ENCODE measurements at regions not wholly inside any gene's neighbourhood (a gene's known extent, or its start where the extent isn't known, plus 50 kb on each side); places are given as distances from the start of the nearest gene placed in this dataset.

DNA sequence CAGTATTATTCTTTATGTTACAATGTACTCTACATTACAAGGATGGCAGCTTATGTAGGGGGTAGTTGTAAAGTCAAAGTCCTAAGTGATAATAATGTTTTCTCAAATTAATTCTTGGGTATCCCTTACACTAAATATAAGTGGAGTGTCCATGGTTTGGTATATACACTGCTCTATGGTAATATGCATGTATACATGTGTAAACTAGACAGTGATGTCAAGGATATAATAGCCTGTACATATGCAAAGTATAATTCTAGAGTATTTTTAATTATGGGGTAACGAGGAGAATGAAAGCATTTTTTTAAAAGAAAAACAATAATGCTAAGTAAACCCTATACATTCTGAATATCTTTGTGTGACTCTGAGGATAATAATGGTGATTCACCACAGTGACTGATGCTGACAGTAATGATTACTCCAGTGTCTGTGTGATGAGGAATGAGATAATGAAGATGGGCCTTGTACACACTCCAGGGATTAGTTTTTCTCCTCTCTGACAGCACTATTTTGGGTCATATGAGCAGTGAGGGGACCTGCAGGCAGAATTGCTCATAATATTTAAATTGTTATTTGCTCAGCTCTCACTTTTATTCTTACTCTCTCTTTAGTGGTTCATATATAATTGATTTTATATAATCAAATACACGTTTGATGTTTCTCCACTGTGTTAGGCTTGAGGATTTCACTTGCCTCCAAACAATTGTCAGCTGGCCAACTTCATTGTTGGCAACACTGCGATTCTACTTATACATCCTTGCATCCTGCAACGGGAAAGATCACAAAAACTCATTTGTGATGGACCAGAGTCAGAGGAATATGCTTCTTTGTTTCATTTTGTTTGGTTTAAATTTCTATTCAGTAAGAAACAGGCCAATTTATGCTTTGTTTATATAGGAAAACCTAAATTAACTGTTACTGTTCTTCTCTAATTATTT, 88.2 kb downstream of the NREP start:
- TF ChIP-seq, protein P1, sequence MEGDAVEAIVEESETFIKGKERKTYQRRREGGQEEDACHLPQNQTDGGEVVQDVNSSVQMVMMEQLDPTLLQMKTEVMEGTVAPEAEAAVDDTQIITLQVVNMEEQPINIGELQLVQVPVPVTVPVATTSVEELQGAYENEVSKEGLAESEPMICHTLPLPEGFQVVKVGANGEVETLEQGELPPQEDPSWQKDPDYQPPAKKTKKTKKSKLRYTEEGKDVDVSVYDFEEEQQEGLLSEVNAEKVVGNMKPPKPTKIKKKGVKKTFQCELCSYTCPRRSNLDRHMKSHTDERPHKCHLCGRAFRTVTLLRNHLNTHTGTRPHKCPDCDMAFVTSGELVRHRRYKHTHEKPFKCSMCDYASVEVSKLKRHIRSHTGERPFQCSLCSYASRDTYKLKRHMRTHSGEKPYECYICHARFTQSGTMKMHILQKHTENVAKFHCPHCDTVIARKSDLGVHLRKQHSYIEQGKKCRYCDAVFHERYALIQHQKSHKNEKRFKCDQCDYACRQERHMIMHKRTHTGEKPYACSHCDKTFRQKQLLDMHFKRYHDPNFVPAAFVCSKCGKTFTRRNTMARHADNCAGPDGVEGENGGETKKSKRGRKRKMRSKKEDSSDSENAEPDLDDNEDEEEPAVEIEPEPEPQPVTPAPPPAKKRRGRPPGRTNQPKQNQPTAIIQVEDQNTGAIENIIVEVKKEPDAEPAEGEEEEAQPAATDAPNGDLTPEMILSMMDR (conservative IDR thresholded peaks at IDR 0.05; ENCODE audit: low read depth, low read length) = no peak
- no peak overlapping the region for H3K4me3 ChIP-seq (ENCODE audit: low read depth, low read length)
- DNase-seq (ENCODE audit: low read depth) = peak; percentile 9

DNA sequence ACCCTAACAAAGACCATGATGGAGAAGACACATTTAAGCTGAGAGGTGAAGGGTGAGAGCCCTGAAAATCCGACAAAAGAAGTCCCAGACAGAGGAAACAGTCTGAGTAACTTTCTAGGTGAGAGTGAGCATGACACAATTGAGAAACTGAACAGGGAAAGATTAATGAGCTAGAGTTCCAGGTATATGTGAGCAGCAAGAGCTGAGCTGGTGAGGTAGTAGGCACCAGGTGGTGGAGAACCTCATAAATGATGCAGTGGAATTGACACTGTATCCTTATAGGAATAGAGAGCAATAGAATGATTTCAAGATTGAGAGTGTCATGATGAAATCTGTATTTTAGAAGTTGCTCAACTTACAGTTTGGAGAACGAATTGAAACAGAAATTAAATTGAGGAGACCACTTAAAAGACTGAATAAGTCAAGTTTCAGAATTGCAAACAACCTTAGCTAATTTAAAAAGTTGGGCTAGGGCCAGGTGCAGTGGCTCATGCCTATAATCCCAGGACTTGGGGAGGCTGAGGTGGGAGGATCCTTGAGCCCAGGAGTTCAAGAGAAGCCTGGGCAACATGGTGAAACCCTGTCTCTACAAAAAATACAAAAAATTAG, 89.8 kb downstream of the NREP start:
- H3K4me3 ChIP-seq (ENCODE audit: low read depth, low read length) = no peak overlapping the region
- DNase-seq (ENCODE audit: low read depth) = no peak
- TF ChIP-seq, protein P1 (conservative IDR thresholded peaks at IDR 0.05; ENCODE audit: low read depth, low read length) = no peak

DNA sequence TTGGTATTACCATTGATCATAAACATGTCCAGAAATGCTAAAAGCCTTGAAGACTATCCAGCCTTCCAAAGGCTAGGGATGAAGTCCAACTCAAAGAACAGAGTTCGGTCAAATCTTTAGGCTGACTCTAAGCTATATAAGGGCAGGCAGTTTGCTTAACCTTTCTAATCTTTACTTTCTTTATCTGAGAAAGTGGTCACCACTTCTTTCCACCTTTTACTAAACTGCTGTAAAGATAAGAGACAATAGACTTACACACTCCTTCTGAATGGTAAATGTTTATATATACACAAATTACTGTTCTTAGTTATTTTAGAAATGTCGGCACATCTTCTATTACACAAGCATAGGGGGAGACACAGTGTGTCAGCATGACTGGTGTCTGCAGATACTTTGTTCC, 100.4 kb downstream of the NREP start:
- H3K4me3 ChIP-seq (ENCODE audit: low read depth, low read length) = no peak overlapping the region
- no peak for DNase-seq (ENCODE audit: low read depth)
- TF ChIP-seq, protein P1 (conservative IDR thresholded peaks at IDR 0.05; ENCODE audit: low read depth, low read length) = no peak

DNA sequence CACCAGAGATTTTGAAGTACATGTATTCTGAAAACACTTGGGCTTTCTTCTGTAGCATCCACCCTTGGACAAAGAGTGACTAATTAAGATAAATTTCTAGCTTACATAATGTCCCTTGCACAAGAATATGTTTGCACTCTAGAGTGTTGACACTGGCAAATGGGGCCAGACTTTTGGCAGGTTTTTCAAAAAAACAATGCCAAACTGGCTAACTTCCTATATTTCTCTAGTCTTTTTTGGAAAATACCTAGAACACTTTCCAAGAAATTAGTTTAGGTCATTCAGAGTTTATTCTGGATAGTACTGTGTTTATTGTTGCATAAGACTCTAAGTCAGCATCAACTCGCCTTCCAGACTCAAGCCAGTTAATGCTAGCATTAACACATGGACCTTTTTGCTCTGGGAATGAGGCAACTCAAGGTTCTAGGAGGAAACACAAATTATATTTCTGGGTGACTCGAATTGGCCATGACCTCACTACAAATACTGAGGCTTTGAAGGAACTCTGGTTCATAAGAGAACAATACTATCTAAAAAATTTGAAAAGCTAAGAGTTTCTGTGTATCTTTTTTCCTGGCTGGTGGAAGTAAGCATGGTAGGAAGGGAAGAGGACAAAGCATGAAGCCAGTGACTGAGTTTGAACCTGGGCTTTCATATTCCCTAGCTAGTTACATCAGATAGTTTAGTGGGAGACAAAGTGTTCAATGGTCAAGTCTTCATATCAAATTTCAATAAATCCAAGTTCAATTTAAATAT, 101.6 kb downstream of the NREP start:
- no peak overlapping the region for H3K4me3 ChIP-seq (ENCODE audit: low read depth, low read length)
- peak; percentile 65 for DNase-seq (ENCODE audit: low read depth)
- TF ChIP-seq, protein P1 (conservative IDR thresholded peaks at IDR 0.05; ENCODE audit: low read depth, low read length) = no peak

DNA sequence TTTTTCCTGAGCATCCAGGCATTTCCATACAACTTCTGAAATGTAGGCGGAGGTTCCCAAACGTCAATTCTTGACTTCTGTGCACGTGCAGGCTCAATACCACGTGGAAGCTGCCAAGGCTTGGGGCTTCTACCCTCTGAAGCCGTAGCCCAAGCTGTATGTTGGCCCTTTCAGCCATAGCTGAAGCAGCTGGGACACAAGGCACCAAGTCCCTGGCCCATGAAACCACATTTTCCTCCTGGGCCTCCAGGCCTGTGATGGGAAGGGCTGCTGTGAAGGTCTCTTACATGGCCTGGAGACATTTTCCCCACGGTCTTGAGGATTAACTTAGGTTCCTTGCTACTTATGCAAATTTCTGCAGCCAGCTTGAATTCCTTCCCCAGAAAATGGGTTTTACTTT, 103.6 kb downstream of the NREP start:
- TF ChIP-seq, protein P1 (conservative IDR thresholded peaks at IDR 0.05; ENCODE audit: low read depth, low read length) = no peak
- no peak overlapping the region for H3K4me3 ChIP-seq (ENCODE audit: low read depth, low read length)
- no peak for DNase-seq (ENCODE audit: low read depth)

DNA sequence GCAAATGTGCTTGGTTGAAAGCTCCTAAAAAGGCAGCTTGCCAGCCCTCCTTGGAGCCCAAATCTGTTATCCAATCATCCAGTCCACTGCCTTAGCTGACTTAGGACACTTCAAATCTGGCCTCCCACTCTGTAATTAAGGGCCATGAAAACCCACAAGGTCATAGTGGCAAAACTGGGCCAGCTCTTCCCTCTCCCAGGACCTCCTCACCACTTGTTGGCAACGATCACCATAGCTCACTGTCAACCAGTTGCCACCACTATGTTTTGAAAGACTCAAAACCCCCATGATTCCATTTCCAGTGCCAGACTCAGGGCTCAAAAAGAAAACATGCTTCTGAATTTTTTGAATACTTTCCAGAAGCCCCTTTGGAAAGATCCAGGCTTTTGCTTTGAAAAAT, 107.5 kb downstream of the NREP start:
- no peak overlapping the region for H3K4me3 ChIP-seq (ENCODE audit: low read depth, low read length)
- DNase-seq (ENCODE audit: low read depth) = no peak
- TF ChIP-seq, protein P1 (conservative IDR thresholded peaks at IDR 0.05; ENCODE audit: low read depth, low read length) = no peak
